HG02571 (cell line): ENCODE measurements at regions not wholly inside any gene's neighbourhood (a gene's known extent, or its start where the extent isn't known, plus 50 kb on each side); places are given as distances from the start of the nearest gene placed in this dataset.

Experiments used
- ATAC-seq: cut with Tn5 transposase; IDR thresholded peaks from one replicate; pipeline ENCODE4 v1.9.1; 2021; ENCODE audit warnings: mild to moderate bottlenecking, moderate library complexity; ENCODE audit not compliant: unreplicated experiment

GRCh38 chr1:219119839-219120238, 53.8 kb upstream of the LYPLAL1 start:
- ATAC-seq = no peak

GRCh38 chr1:219120624-219121544, 52.8 kb upstream of the LYPLAL1 start:
- ATAC-seq = no peak

GRCh38 chr1:219121679-219122078, 52.0 kb upstream of the LYPLAL1 start:
- no peak for ATAC-seq

GRCh38 chr1:219123036-219123435, 50.6 kb upstream of the LYPLAL1 start:
- ATAC-seq = no peak
